ENCODE measurements at regions not wholly inside any gene's neighbourhood (a gene's known extent, or its start where the extent isn't known, plus 50 kb on each side); places are given as distances from the start of the nearest gene placed in this dataset.

DNA sequence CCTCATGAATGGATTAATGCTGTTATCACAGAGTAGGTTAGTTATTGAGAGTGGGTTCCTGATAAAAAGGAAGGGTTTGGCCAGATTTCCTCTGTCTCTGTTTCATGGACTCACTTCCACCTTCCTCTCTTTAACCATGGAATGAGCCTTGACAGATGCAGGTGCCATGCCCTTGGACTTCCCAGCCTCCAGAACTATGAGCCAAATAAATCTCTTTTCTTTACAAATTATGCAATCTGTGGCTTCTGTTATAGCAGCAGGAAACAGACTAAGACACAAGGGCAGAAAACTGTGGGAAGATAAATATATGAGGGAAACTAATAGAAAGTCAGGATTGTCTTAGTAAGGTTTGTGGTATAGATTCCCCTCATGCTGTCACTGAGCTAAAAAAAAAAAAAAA, 106.5 kb downstream of the QRSL1 start:
- TF ChIP-seq HDAC6 (IDR thresholded peaks at IDR 0.05; ENCODE audit: low read depth, low read length), result no peak
- TF ChIP-seq, protein P1, sequence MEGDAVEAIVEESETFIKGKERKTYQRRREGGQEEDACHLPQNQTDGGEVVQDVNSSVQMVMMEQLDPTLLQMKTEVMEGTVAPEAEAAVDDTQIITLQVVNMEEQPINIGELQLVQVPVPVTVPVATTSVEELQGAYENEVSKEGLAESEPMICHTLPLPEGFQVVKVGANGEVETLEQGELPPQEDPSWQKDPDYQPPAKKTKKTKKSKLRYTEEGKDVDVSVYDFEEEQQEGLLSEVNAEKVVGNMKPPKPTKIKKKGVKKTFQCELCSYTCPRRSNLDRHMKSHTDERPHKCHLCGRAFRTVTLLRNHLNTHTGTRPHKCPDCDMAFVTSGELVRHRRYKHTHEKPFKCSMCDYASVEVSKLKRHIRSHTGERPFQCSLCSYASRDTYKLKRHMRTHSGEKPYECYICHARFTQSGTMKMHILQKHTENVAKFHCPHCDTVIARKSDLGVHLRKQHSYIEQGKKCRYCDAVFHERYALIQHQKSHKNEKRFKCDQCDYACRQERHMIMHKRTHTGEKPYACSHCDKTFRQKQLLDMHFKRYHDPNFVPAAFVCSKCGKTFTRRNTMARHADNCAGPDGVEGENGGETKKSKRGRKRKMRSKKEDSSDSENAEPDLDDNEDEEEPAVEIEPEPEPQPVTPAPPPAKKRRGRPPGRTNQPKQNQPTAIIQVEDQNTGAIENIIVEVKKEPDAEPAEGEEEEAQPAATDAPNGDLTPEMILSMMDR (IDR thresholded peaks at IDR 0.05 in 2 of 3, conservative IDR thresholded peaks at IDR 0.05 in 1 of 3; ENCODE audit: insufficient read depth in 2 of 3, low read depth in 1 of 3, low read length in 3 of 3), result no peak
- no peak for TF ChIP-seq KLF16 (IDR thresholded peaks at IDR 0.05)
- TF ChIP-seq DIDO1 (tag; IDR thresholded peaks at IDR 0.05; ENCODE audit: low read depth), result no peak
- TF ChIP-seq, protein P2, sequence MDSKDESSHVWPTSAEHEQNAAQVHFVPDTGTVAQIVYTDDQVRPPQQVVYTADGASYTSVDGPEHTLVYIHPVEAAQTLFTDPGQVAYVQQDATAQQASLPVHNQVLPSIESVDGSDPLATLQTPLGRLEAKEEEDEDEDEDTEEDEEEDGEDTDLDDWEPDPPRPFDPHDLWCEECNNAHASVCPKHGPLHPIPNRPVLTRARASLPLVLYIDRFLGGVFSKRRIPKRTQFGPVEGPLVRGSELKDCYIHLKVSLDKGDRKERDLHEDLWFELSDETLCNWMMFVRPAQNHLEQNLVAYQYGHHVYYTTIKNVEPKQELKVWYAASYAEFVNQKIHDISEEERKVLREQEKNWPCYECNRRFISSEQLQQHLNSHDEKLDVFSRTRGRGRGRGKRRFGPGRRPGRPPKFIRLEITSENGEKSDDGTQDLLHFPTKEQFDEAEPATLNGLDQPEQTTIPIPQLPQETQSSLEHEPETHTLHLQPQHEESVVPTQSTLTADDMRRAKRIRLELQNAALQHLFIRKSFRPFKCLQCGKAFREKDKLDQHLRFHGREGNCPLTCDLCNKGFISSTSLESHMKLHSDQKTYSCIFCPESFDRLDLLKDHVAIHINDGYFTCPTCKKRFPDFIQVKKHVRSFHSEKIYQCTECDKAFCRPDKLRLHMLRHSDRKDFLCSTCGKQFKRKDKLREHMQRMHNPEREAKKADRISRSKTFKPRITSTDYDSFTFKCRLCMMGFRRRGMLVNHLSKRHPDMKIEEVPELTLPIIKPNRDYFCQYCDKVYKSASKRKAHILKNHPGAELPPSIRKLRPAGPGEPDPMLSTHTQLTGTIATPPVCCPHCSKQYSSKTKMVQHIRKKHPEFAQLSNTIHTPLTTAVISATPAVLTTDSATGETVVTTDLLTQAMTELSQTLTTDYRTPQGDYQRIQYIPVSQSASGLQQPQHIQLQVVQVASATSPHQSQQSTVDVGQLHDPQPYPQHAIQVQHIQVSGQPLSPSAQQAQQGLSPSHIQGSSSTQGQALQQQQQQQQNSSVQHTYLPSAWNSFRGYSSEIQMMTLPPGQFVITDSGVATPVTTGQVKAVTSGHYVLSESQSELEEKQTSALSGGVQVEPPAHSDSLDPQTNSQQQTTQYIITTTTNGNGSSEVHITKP (IDR thresholded peaks at IDR 0.05; ENCODE audit: partially characterized antibody), result no peak
- TF ChIP-seq, protein P3, sequence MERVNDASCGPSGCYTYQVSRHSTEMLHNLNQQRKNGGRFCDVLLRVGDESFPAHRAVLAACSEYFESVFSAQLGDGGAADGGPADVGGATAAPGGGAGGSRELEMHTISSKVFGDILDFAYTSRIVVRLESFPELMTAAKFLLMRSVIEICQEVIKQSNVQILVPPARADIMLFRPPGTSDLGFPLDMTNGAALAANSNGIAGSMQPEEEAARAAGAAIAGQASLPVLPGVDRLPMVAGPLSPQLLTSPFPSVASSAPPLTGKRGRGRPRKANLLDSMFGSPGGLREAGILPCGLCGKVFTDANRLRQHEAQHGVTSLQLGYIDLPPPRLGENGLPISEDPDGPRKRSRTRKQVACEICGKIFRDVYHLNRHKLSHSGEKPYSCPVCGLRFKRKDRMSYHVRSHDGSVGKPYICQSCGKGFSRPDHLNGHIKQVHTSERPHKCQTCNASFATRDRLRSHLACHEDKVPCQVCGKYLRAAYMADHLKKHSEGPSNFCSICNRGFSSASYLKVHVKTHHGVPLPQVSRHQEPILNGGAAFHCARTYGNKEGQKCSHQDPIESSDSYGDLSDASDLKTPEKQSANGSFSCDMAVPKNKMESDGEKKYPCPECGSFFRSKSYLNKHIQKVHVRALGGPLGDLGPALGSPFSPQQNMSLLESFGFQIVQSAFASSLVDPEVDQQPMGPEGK (CRISPR knock-in tag; IDR thresholded peaks at IDR 0.05; ENCODE audit: borderline replicate concordance), result no peak
- TF ChIP-seq L3MBTL2 (IDR thresholded peaks at IDR 0.05), result no peak
- TF ChIP-seq MAFK (IDR thresholded peaks at IDR 0.05; ENCODE audit: low read length), result no peak
- TF ChIP-seq ZNF639 (CRISPR knock-in tag; conservative IDR thresholded peaks at IDR 0.05 in 1 of 2, IDR thresholded peaks at IDR 0.05 in 1 of 2), result no peak
- TF ChIP-seq TEAD4 (IDR thresholded peaks at IDR 0.05; ENCODE audit: low read length), result no peak
- no peak for TF ChIP-seq TEAD4 (CRISPR knock-in tag; IDR thresholded peaks at IDR 0.05; ENCODE audit: borderline replicate concordance)
- no peak for TF ChIP-seq ZNF140 (CRISPR knock-in tag; IDR thresholded peaks at IDR 0.05)
- TF ChIP-seq STAT5A (IDR thresholded peaks at IDR 0.05; ENCODE audit: borderline replicate concordance, low read length), result no peak
- no peak for TF ChIP-seq BRCA1 (IDR thresholded peaks at IDR 0.05)
- TF ChIP-seq BRCA1 (CRISPR knock-in tag; IDR thresholded peaks at IDR 0.05), result no peak

Data from K562 (cell line).